GM23338 (cell line): ENCODE measurements at regions not wholly inside any gene's neighbourhood (a gene's known extent, or its start where the extent isn't known, plus 50 kb on each side); places are given as distances from the start of the nearest gene placed in this dataset.

ENCODE experiments used
- ATAC-seq: fragments of 200-7000 bp; cut with Tn5 transposase; 3 replicates; pipeline ENCODE4 v1.9.1; 2020
- DNase-seq: peaks from one replicate; pipeline ENCODE4 v3.0.0-alpha.2; 2015; ENCODE audit warnings: low spot score
- H2AFZ ChIP-seq: fragments of 200-600 bp; sonication (generic); 2 replicates; pipeline ENCODE4 v1.8.0; 2016; ENCODE audit warnings: antibody characterized with exemption, mild to moderate bottlenecking, moderate library complexity
- H3F3A ChIP-seq: fragments of 200-600 bp; sonication (generic); replicated peaks from 2 replicates; pipeline ENCODE4 v1.8.0; 2017; ENCODE audit warnings: antibody characterized with exemption, mixed run types, low read depth
- H3K27ac ChIP-seq: fragments of 200-600 bp; sonication (generic); 2 replicates; pipeline ENCODE4 v1.6.1; 2016; ENCODE audit warnings: low read depth
- H3K27me3 ChIP-seq: fragments of 200-600 bp; sonication (generic); 2 replicates; pipeline ENCODE4 v1.8.0; 2016; ENCODE audit warnings: mild to moderate bottlenecking, mixed run types, moderate library complexity; ENCODE audit not compliant: insufficient read depth
- H3K36me3 ChIP-seq: fragments of 200-600 bp; sonication (generic); 2 replicates; pipeline ENCODE4 v1.8.0; 2016; ENCODE audit warnings: mild to moderate bottlenecking; ENCODE audit not compliant: insufficient read depth
- H3K4me1 ChIP-seq: fragments of 200-600 bp; sonication (generic); 2 replicates; pipeline ENCODE4 v1.8.0; 2016; ENCODE audit warnings: mild to moderate bottlenecking, moderate library complexity; ENCODE audit not compliant: insufficient read depth
- H3K4me2 ChIP-seq: fragments of 200-600 bp; sonication (generic); 2 replicates; pipeline ENCODE4 v1.7.1; 2017; ENCODE audit warnings: mixed run types
- H3K4me3 ChIP-seq: fragments of 200-600 bp; sonication (generic); 2 replicates; pipeline ENCODE4 v1.6.1; 2016; ENCODE audit warnings: mixed run types
- H3K79me2 ChIP-seq: fragments of 200-600 bp; sonication (generic); replicated peaks from 2 replicates; pipeline ENCODE4 v1.8.0; 2017; ENCODE audit warnings: mild to moderate bottlenecking; ENCODE audit not compliant: insufficient read depth
- H3K9me2 ChIP-seq: fragments of 200-600 bp; sonication (generic); 2 replicates; pipeline ENCODE4 v1.8.0; 2017; ENCODE audit not compliant: insufficient read depth
- H4K20me1 ChIP-seq: fragments of 200-600 bp; sonication (generic); replicated peaks from 2 replicates; pipeline ENCODE4 v1.8.0; 2017; ENCODE audit warnings: mild to moderate bottlenecking; ENCODE audit not compliant: insufficient read depth
- H3K27ac Mint-ChIP-seq: 2 replicates; pipeline ENCODE4 v1.8.0; 2020; ENCODE audit warnings: inconsistent platforms, mild to moderate bottlenecking, moderate library complexity, mixed read lengths
- H3K27me3 Mint-ChIP-seq: 3 replicates; pipeline ENCODE4 v1.8.0; 2022; ENCODE audit warnings: low read depth, mild to moderate bottlenecking, moderate library complexity, mixed read lengths, inconsistent platforms; ENCODE audit not compliant: insufficient read depth, poor library complexity
- H3K36me3 Mint-ChIP-seq: 3 replicates; pipeline ENCODE4 v1.8.0; 2021; ENCODE audit warnings: low read depth, mild to moderate bottlenecking, inconsistent platforms, moderate library complexity, mixed read lengths
- H3K4me1 Mint-ChIP-seq: 3 replicates; pipeline ENCODE4 v1.8.0; 2020; ENCODE audit warnings: mild to moderate bottlenecking, inconsistent platforms, mixed read lengths
- H3K4me3 Mint-ChIP-seq: 3 replicates; pipeline ENCODE4 v1.8.0; 2021; ENCODE audit warnings: moderate library complexity, mild to moderate bottlenecking, inconsistent platforms, mixed read lengths
- H3K9me3 Mint-ChIP-seq: 3 replicates; pipeline ENCODE4 v1.8.0; 2020; ENCODE audit warnings: moderate library complexity, mild to moderate bottlenecking, inconsistent platforms, mixed read lengths
- CTCF ChIP-seq, 2 experiments: fragments of 200-600 bp in 1 of 2; sonication (generic) in 1 of 2; conservative IDR thresholded peaks; 2 replicates each; pipeline versions ENCODE4 v1.5.1 to v1.6.1; 2016 to 2017; ENCODE audit warnings: antibody characterized with exemption in 2 of 2, low read depth in 2 of 2, mild to moderate bottlenecking in 2 of 2, moderate library complexity in 1 of 2
- EZH2 ChIP-seq: fragments of 200-600 bp; sonication (generic); IDR thresholded peaks from one replicate; pipeline ENCODE4 v1.8.0; 2017; ENCODE audit warnings: antibody characterized with exemption, mild to moderate bottlenecking, low read depth; ENCODE audit not compliant: unreplicated experiment
- EZH2phosphoT487 ChIP-seq: fragments of 200-600 bp; sonication (generic); IDR thresholded peaks from one replicate; pipeline ENCODE4 v1.8.1; 2018; ENCODE audit warnings: antibody characterized with exemption; ENCODE audit not compliant: unreplicated experiment
- JUNB ChIP-seq: IDR thresholded peaks from one replicate; pipeline ENCODE4 v1.6.1; 2016; ENCODE audit warnings: antibody characterized with exemption; ENCODE audit not compliant: unreplicated experiment
- NANOG ChIP-seq: IDR thresholded peaks from 2 replicates; pipeline ENCODE4 v1.6.1; 2016; ENCODE audit warnings: antibody characterized with exemption, borderline replicate concordance
- REST ChIP-seq: IDR thresholded peaks from one replicate; pipeline ENCODE4 v1.6.1; 2018; ENCODE audit warnings: antibody characterized with exemption; ENCODE audit not compliant: unreplicated experiment
- STAT1 ChIP-seq: IDR thresholded peaks from one replicate; pipeline ENCODE4 v1.6.1; 2016; ENCODE audit warnings: antibody characterized with exemption; ENCODE audit not compliant: unreplicated experiment
- ZNF114 ChIP-seq: fragments of 250-450 bp; sonication (Bioruptor Pico); IDR thresholded peaks from 2 replicates; pipeline ENCODE4 v1.5.0; 2020; ENCODE audit warnings: mild to moderate bottlenecking, moderate library complexity
- ZNF331 ChIP-seq: fragments of 250-450 bp; sonication (Bioruptor Pico); IDR thresholded peaks from 2 replicates; pipeline ENCODE4 v1.5.0; 2020; ENCODE audit warnings: low read depth, mild to moderate bottlenecking, moderate library complexity
- ZNF462 ChIP-seq: fragments of 250-450 bp; sonication (Bioruptor Pico); IDR thresholded peaks from 2 replicates; pipeline ENCODE4 v1.5.0; 2020; ENCODE audit warnings: mild to moderate bottlenecking, moderate library complexity

- Histone ChIP-seq H2AFZ (no peak overlapping the region), H3K79me2 (no peaks in the 10 kb centered on the region), H3K36me3 (peaks cover 10% of the 10 kb centered on the region; the same call in 1 of the 2 replicates), H3F3A (no peaks in the 10 kb centered on the region), H3K27ac (no peak overlapping the region), H3K27me3 (no peaks in the 10 kb centered on the region), H3K4me3 (no peak overlapping the region), H3K4me2 (no peak overlapping the region), H3K9me2 (no peaks in the 10 kb centered on the region), H4K20me1 (no peaks in the 10 kb centered on the region), H3K4me1 (no peaks in the 10 kb centered on the region; the same call in 1 of the 2 replicates)
- Mint-ChIP-seq H3K36me3 (peaks cover 30% of the 10 kb centered on the region), H3K27me3 (no peaks in the 10 kb centered on the region), H3K27ac (no peak overlapping the region), H3K9me3 (peaks cover 35% of the 10 kb centered on the region), H3K4me3 (no peak overlapping the region), H3K4me1 (no peaks in the 10 kb centered on the region)
- DNase-seq (no peak), ATAC-seq (no peak)
- TF ChIP-seq CTCF (conservative IDR thresholded peaks at IDR 0.05; ENCODE audit: low read depth in 2 of 2) (no peak), REST (no peak)
Measured at GRCh38 chr9:30193421-30193820, 2191.0 kb upstream of the ACO1 start.

GRCh38 chr9:30196941-30197340, 2187.5 kb upstream of the ACO1 start:
- H3K36me3 Mint-ChIP-seq = peaks cover 13% of the 10 kb centered on the region
- ATAC-seq = no peak

More at GRCh38 chr9:30196941-30197340, 2187.5 kb upstream of the ACO1 start:
- Histone ChIP-seq H3K79me2 (no peaks in the 10 kb centered on the region), H4K20me1 (no peaks in the 10 kb centered on the region), H3K9me2 (0 out of 2 replicates have a peak, but pooled peaks cover 2% of the 10 kb centered on the region), H3K27me3 (no peaks in the 10 kb centered on the region), H3K4me3 (no peak overlapping the region), H3K27ac (no peak overlapping the region), H3K4me2 (no peak overlapping the region), H3K4me1 (no peaks in the 10 kb centered on the region), H3K36me3 (peaks cover 4% of the 10 kb centered on the region; the same call in 1 of the 2 replicates), H2AFZ (no peak overlapping the region), H3F3A (no peaks in the 10 kb centered on the region)
- no peak overlapping the region for H3K27ac Mint-ChIP-seq
- no peaks in the 10 kb centered on the region for H3K4me1 Mint-ChIP-seq
- no peak for DNase-seq
- no peaks in the 10 kb centered on the region for H3K27me3 Mint-ChIP-seq
- no peak for TF ChIP-seq EZH2phosphoT487
- TF ChIP-seq EZH2 = no peak
- no peak for TF ChIP-seq JUNB
- TF ChIP-seq ZNF114 (CRISPR knock-in tag) = no peak
- TF ChIP-seq ZNF462 = no peak
- TF ChIP-seq ZNF331 = no peak
- TF ChIP-seq NANOG = no peak
- no peak for TF ChIP-seq STAT1
- peaks cover 21% of the 10 kb centered on the region for H3K9me3 Mint-ChIP-seq
- H3K4me3 Mint-ChIP-seq = no peak overlapping the region
